ENCODE measurements at regions not wholly inside any gene's neighbourhood (a gene's known extent, or its start where the extent isn't known, plus 50 kb on each side); places are given as distances from the start of the nearest gene placed in this dataset.

DNA sequence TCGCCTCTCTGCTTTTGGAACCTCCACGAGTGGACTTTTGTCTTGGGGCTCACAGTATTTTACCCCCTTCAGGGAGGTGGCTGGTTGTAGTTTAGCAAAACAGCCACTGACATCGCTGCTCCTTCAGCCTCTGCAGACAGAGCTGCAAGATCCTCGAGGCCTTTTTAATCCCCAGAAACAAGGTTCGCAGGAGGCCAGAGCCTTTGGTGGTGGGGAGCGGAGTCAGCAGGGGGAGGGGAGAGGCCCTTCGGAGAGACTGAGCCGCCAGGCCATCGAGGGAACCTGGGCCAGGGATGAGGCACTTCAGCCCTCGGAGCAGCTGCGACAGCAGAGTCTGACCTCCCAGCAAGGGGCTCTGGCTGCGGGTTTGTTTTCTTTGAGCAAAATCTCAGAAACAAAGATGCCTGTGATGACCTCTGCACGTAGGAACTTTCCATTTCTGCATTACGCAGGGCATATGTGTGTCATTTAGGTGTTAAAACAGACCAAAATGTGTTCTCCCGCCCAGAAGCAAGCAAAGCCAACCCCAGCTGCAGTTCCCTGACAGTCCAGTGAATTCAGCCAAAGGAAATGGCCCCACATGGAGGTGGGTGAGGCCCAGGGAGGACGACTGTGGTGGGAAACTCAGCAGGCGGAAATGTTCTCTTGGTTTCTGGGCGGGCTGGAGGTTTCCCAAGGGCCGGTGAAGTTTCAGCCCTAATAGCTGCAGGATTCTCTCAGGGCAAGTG lies 171.2 kb upstream of the SULF2 start:
- 70% methylated on average over 17 of the region's 19 CpGs for WGBS (ENCODE audit: insufficient coverage)
- Histone ChIP-seq H3K36me3 (ENCODE audit: control insufficient read depth, insufficient read depth, low read length) (no peaks in the 10 kb centered on the region), H3K4me1 (ENCODE audit: control insufficient read depth, insufficient read depth, low read length) (peaks cover 35% of the 10 kb centered on the region), H3K27me3 (ENCODE audit: control insufficient read depth, insufficient read depth, low read length) (peaks cover 13% of the 10 kb centered on the region), H3K9me3 (ENCODE audit: control insufficient read depth, insufficient read depth, low read length) (no peaks in the 10 kb centered on the region), H3K4me3 (ENCODE audit: low read depth, low read length) (no peak overlapping the region), H3K27ac (ENCODE audit: low read depth, low read length) (no peak overlapping the region)
- DNase-seq (ENCODE audit: low read depth in 4 of 6, low spot score in 6 of 6), result peak in 1 of 6 donors; percentile 75

GRCh38 chr20:47953471-47953870 lies 168.2 kb upstream of the SULF2 start:
- Histone ChIP-seq H3K9me3 (ENCODE audit: control insufficient read depth, insufficient read depth, low read length) (no peaks in the 10 kb centered on the region), H3K27me3 (ENCODE audit: control insufficient read depth, insufficient read depth, low read length) (peaks cover 15% of the 10 kb centered on the region), H3K4me1 (ENCODE audit: control insufficient read depth, insufficient read depth, low read length) (peaks cover 39% of the 10 kb centered on the region), H3K36me3 (ENCODE audit: control insufficient read depth, insufficient read depth, low read length) (no peaks in the 10 kb centered on the region), H3K27ac (ENCODE audit: low read depth, low read length) (no peak overlapping the region), H3K4me3 (ENCODE audit: low read depth, low read length) (no peak overlapping the region)
- WGBS (ENCODE audit: insufficient coverage), result 90% methylated on average over 2 of the region's 6 CpGs
- no peak for DNase-seq (ENCODE audit: low read depth in 4 of 6, low spot score in 6 of 6)

DNA sequence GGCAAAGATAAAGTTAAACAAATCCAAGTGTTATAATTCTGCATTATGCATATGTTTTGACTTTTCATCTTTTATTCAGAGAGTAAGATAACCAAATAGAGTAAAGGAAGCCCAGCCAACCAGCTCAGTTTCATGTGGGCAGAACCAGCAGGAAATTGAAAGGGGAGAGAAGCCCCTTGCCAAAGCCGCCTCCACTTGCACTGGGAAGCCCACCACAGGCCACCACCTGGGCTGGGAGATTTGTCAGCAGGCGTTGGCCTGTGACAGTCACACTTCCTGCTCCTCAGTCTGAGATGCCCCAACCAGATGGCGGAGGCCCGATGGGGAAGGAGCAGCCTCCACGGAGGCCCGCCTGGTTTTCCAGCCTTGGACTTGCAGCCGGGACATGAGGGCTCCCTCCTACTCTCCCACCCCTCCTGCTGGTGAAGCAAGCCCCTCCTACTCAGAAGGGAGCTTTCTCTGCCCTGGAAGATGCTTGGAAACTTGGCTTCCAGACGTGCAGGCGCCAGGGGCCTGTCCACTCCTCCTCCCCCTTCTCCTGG lies 166.8 kb upstream of the SULF2 start:
- Histone ChIP-seq H3K9me3 (ENCODE audit: control insufficient read depth, insufficient read depth, low read length) (no peaks in the 10 kb centered on the region), H3K27ac (ENCODE audit: low read depth, low read length) (no peak overlapping the region), H3K4me3 (ENCODE audit: low read depth, low read length) (no peak overlapping the region), H3K36me3 (ENCODE audit: control insufficient read depth, insufficient read depth, low read length) (no peaks in the 10 kb centered on the region), H3K27me3 (ENCODE audit: control insufficient read depth, insufficient read depth, low read length) (peaks cover 15% of the 10 kb centered on the region), H3K4me1 (ENCODE audit: control insufficient read depth, insufficient read depth, low read length) (peaks cover 26% of the 10 kb centered on the region)
- 84% methylated on average over 9 of the region's 9 CpGs for WGBS (ENCODE audit: insufficient coverage)
- no peak for DNase-seq (ENCODE audit: low read depth in 4 of 6, low spot score in 6 of 6)

- Histone ChIP-seq H3K9me3 (ENCODE audit: control insufficient read depth, insufficient read depth, low read length) (no peaks in the 10 kb centered on the region), H3K36me3 (ENCODE audit: control insufficient read depth, insufficient read depth, low read length) (no peaks in the 10 kb centered on the region), H3K4me3 (ENCODE audit: low read depth, low read length) (no peak overlapping the region), H3K27me3 (ENCODE audit: control insufficient read depth, insufficient read depth, low read length) (peaks cover 11% of the 10 kb centered on the region), H3K27ac (ENCODE audit: low read depth, low read length) (no peak overlapping the region), H3K4me1 (ENCODE audit: control insufficient read depth, insufficient read depth, low read length) (peaks cover 21% of the 10 kb centered on the region)
- 83% methylated on average over 4 of the region's 4 CpGs for WGBS (ENCODE audit: insufficient coverage)
- DNase-seq (ENCODE audit: low read depth in 4 of 6, low spot score in 6 of 6), result no peak
These were observed 166.3 kb upstream of the SULF2 start for GRCh38 chr20:47951521-47951971.

DNA sequence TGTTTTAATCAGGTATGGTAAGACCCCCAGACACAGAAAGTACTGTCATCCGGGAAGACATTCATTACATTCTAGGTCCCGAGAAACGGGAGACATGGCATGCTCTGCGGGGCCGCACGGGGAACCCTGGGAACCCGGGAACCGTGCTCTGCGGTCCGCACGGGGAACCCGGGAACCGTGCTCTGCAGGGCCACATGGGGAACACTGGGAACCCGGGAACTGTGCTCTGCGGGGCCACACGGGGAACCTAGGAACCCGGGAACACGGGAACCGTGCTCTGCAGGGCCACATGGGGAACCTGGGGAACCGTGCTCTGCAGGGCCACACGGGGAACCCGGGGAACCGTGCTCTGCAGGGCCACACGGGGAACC lies 165.6 kb upstream of the SULF2 start:
- no peak for DNase-seq (ENCODE audit: low read depth in 4 of 6, low spot score in 6 of 6)
- H3K4me1 ChIP-seq (ENCODE audit: control insufficient read depth, insufficient read depth, low read length), result peaks cover 14% of the 10 kb centered on the region
- H3K36me3 ChIP-seq (ENCODE audit: control insufficient read depth, insufficient read depth, low read length), result no peaks in the 10 kb centered on the region
- H3K27me3 ChIP-seq (ENCODE audit: control insufficient read depth, insufficient read depth, low read length), result peaks cover 10% of the 10 kb centered on the region
- H3K9me3 ChIP-seq (ENCODE audit: control insufficient read depth, insufficient read depth, low read length), result no peaks in the 10 kb centered on the region
- 85% methylated on average over 24 of the region's 24 CpGs for WGBS (ENCODE audit: insufficient coverage)
- no peak overlapping the region for H3K4me3 ChIP-seq (ENCODE audit: low read depth, low read length)
- no peak overlapping the region for H3K27ac ChIP-seq (ENCODE audit: low read depth, low read length)

- Histone ChIP-seq H3K4me1 (ENCODE audit: control insufficient read depth, insufficient read depth, low read length) (peaks cover 13% of the 10 kb centered on the region), H3K27me3 (ENCODE audit: control insufficient read depth, insufficient read depth, low read length) (peaks cover 10% of the 10 kb centered on the region), H3K27ac (ENCODE audit: low read depth, low read length) (no peak overlapping the region), H3K4me3 (ENCODE audit: low read depth, low read length) (no peak overlapping the region), H3K36me3 (ENCODE audit: control insufficient read depth, insufficient read depth, low read length) (no peaks in the 10 kb centered on the region), H3K9me3 (ENCODE audit: control insufficient read depth, insufficient read depth, low read length) (no peaks in the 10 kb centered on the region)
- 34% methylated on average over 5 of the region's 11 CpGs for WGBS (ENCODE audit: insufficient coverage)
- DNase-seq (ENCODE audit: low read depth in 4 of 6, low spot score in 6 of 6), result peak; percentile 44 to 94 (median 62)
These were observed 165.0 kb upstream of the SULF2 start for GRCh38 chr20:47950124-47950912.

GRCh38 chr20:47949230-47949629 lies 163.9 kb upstream of the SULF2 start:
- H3K4me3 ChIP-seq (ENCODE audit: low read depth, low read length), result no peak overlapping the region
- H3K9me3 ChIP-seq (ENCODE audit: control insufficient read depth, insufficient read depth, low read length), result no peaks in the 10 kb centered on the region
- 80% methylated on average over 2 of the region's 6 CpGs for WGBS (ENCODE audit: insufficient coverage)
- DNase-seq (ENCODE audit: low read depth in 4 of 6, low spot score in 6 of 6), result no peak
- no peaks in the 10 kb centered on the region for H3K36me3 ChIP-seq (ENCODE audit: control insufficient read depth, insufficient read depth, low read length)
- peaks cover 8% of the 10 kb centered on the region for H3K27me3 ChIP-seq (ENCODE audit: control insufficient read depth, insufficient read depth, low read length)
- no peak overlapping the region for H3K27ac ChIP-seq (ENCODE audit: low read depth, low read length)
- peaks cover 13% of the 10 kb centered on the region for H3K4me1 ChIP-seq (ENCODE audit: control insufficient read depth, insufficient read depth, low read length)

DNA sequence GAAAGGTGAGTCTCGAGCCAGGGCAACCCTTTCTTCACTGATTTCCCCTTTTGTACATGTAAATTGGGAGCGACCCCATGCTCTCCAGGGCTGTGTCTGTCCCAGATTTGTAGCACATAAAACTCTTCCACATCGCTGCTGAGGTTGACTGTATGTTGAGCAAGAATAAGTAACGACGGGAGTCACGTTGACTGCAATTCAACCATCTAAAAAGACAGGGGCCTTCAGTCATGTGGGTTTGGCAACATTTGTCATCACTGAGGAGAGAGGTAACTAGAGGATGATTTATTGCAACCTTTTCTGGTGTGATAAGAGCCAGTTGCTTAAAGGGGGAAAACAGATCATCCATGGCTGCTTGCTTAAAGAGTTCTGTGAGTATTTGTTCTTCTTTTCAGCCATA lies 159.4 kb upstream of the SULF2 start:
- no peaks in the 10 kb centered on the region for H3K36me3 ChIP-seq (ENCODE audit: control insufficient read depth, insufficient read depth, low read length)
- H3K4me1 ChIP-seq (ENCODE audit: control insufficient read depth, insufficient read depth, low read length), result no peaks in the 10 kb centered on the region
- no peak overlapping the region for H3K27ac ChIP-seq (ENCODE audit: low read depth, low read length)
- DNase-seq (ENCODE audit: low read depth in 4 of 6, low spot score in 6 of 6), result no peak
- no peak overlapping the region for H3K4me3 ChIP-seq (ENCODE audit: low read depth, low read length)
- no CpG with 5 or more reads among the region's 6 CpGs for WGBS (ENCODE audit: insufficient coverage)
- no peaks in the 10 kb centered on the region for H3K9me3 ChIP-seq (ENCODE audit: control insufficient read depth, insufficient read depth, low read length)
- H3K27me3 ChIP-seq (ENCODE audit: control insufficient read depth, insufficient read depth, low read length), result peaks cover 2% of the 10 kb centered on the region

DNA sequence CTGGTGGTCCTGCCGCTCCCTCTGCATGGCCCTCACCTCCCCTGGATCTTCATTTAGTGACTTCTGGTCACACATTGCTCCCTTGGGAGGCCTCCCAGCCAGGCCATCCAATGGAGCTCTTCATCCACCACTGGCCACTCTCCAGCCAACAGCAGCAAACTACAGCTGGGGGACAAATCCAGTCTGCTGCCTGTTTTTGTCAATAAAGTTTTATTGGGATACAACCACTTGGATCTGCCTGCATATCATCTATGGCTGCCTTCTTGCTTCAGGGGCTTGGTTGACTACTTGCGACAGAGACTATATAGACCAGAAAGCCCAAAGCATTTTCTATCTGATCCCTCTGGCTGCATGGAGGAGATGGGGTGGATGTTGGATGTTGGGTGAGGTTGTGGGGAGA lies 156.6 kb upstream of the SULF2 start:
- H3K27me3 ChIP-seq (ENCODE audit: control insufficient read depth, insufficient read depth, low read length), result peaks cover 3% of the 10 kb centered on the region
- no peaks in the 10 kb centered on the region for H3K36me3 ChIP-seq (ENCODE audit: control insufficient read depth, insufficient read depth, low read length)
- WGBS (ENCODE audit: insufficient coverage), result 100% methylated on average over 1 of the region's 2 CpGs
- DNase-seq (ENCODE audit: low read depth in 4 of 6, low spot score in 6 of 6), result no peak
- H3K4me3 ChIP-seq (ENCODE audit: low read depth, low read length), result no peak overlapping the region
- H3K4me1 ChIP-seq (ENCODE audit: control insufficient read depth, insufficient read depth, low read length), result no peaks in the 10 kb centered on the region
- H3K9me3 ChIP-seq (ENCODE audit: control insufficient read depth, insufficient read depth, low read length), result no peaks in the 10 kb centered on the region
- H3K27ac ChIP-seq (ENCODE audit: low read depth, low read length), result no peak overlapping the region

Measured in spinal cord (tissue), 9 donors.